GM12891 (cell line): ENCODE measurements at regions not wholly inside any gene's neighbourhood (a gene's known extent, or its start where the extent isn't known, plus 50 kb on each side); places are given as distances from the start of the nearest gene placed in this dataset.

Experiments
- POLR2A ChIP-seq: IDR thresholded peaks from 2 replicates; pipeline ENCODE4 v1.6.1; 2011; ENCODE audit warnings: low read depth, low read length, control low read depth
- SPI1 ChIP-seq: IDR thresholded peaks from 2 replicates; pipeline ENCODE4 v1.6.1; 2011; ENCODE audit warnings: low read depth, low read length, control low read depth

- TF ChIP-seq POLR2A (no peak), SPI1 (no peak)
Observed at GRCh38 chr2:58532641-58533040, 291.5 kb upstream of the FANCL start.
